IMR-90 (cell line): ENCODE measurements at regions not wholly inside any gene's neighbourhood (a gene's known extent, or its start where the extent isn't known, plus 50 kb on each side); places are given as distances from the start of the nearest gene placed in this dataset.

Source experiments
- ATAC-seq: fragments of 200-7000 bp; cut with Tn5 transposase; 2 replicates; pipeline ENCODE4 v1.9.1; 2020; ENCODE audit warnings: low read depth, mild to moderate bottlenecking, moderate library complexity
- BruUV-seq: library from RNA; stranded (reverse); fragments of 400-500 nt; replicated peaks from 2 replicates; lab custom pipeline; 2021; lab: Mats Ljungman, UMichigan
- CTCF ChIA-PET: fragments of 300-600 bp; formaldehyde crosslinking; extraction: SDS; loops from one replicate; lab custom pipeline; 2021; ENCODE audit warnings: antibody characterized with exemption; lab: Yijun Ruan, JAX
- POLR2A ChIA-PET: fragments of 300-600 bp; sonication (Branson Sonifier 250); formaldehyde crosslinking; loops from one replicate; lab custom pipeline; 2022; ENCODE audit warnings: antibody characterized with exemption; ENCODE audit not compliant: unreplicated experiment; lab: Charles Lee
- DNase-seq: peaks from one replicate; pipeline ENCODE4 v3.0.0; 2013
- H2AFZ ChIP-seq: replicated peaks from 2 replicates; pipeline ENCODE3; 2013; ENCODE audit warnings: low read length, mild to moderate bottlenecking; ENCODE audit not compliant: poor library complexity
- H2AK5ac ChIP-seq: 2 replicates; pipeline ENCODE4 v1.6.1; 2013; ENCODE audit warnings: low read depth, low read length, inconsistent platforms
- H2AK9ac ChIP-seq: replicated peaks from 2 replicates; pipeline ENCODE3; 2013; ENCODE audit warnings: mild to moderate bottlenecking, low read depth, low read length, moderate library complexity; ENCODE audit not compliant: poor library complexity
- H2BK120ac ChIP-seq: 2 replicates; pipeline ENCODE4 v1.6.1; 2013; ENCODE audit warnings: low read depth, low read length, inconsistent platforms
- H2BK15ac ChIP-seq: 3 replicates; pipeline ENCODE4 v1.6.1; 2013; ENCODE audit warnings: low read depth, low read length, inconsistent platforms
- H2BK20ac ChIP-seq: 2 replicates; pipeline ENCODE4 v1.6.1; 2013; ENCODE audit warnings: low read depth, mild to moderate bottlenecking, inconsistent platforms, low read length, moderate library complexity
- H2BK5ac ChIP-seq: 2 replicates; pipeline ENCODE4 v1.6.1; 2013; ENCODE audit warnings: mild to moderate bottlenecking, low read depth, low read length, inconsistent platforms; ENCODE audit not compliant: poor library complexity, severe bottlenecking
- H3K14ac ChIP-seq: replicated peaks from 2 replicates; pipeline ENCODE4 v1.6.1; 2013; ENCODE audit warnings: low read depth, low read length, inconsistent platforms
- H3K18ac ChIP-seq: 2 replicates; pipeline ENCODE4 v1.6.1; 2013; ENCODE audit warnings: low read depth, low read length, control low read depth
- H3K23ac ChIP-seq: 2 replicates; pipeline ENCODE4 v1.6.1; 2013; ENCODE audit warnings: low read depth, low read length, inconsistent platforms
- H3K27ac ChIP-seq: 2 replicates; pipeline ENCODE4 v1.5.1; 2013; ENCODE audit warnings: mild to moderate bottlenecking, control low read depth, low read length; ENCODE audit not compliant: insufficient read depth
- H3K27me3 ChIP-seq: 2 replicates; pipeline ENCODE4 v1.6.1; 2013; ENCODE audit warnings: low read length; ENCODE audit not compliant: control insufficient read depth, insufficient read depth
- H3K36me3 ChIP-seq: 2 replicates; pipeline ENCODE4 v1.6.1; 2013; ENCODE audit warnings: low read length, mixed read lengths; ENCODE audit not compliant: control insufficient read depth, insufficient read depth
- H3K4ac ChIP-seq: 2 replicates; pipeline ENCODE4 v1.6.1; 2013; ENCODE audit warnings: low read depth, low read length, inconsistent platforms
- H3K4me1 ChIP-seq: 2 replicates; pipeline ENCODE4 v1.6.1; 2013; ENCODE audit warnings: low read length, mixed read lengths; ENCODE audit not compliant: control insufficient read depth, insufficient read depth
- H3K4me2 ChIP-seq: 2 replicates; pipeline ENCODE4 v1.6.1; 2013; ENCODE audit warnings: low read depth, mild to moderate bottlenecking, control low read depth, low read length, moderate library complexity
- H3K4me3 ChIP-seq: 2 replicates; pipeline ENCODE4 v1.5.1; 2013; ENCODE audit warnings: low read depth, mild to moderate bottlenecking, control low read depth, low read length, moderate library complexity; ENCODE audit not compliant: insufficient read depth
- H3K56ac ChIP-seq: 2 replicates; pipeline ENCODE4 v1.6.1; 2013; ENCODE audit warnings: low read length, inconsistent platforms; ENCODE audit not compliant: insufficient read depth; ENCODE audit errors: extremely low read depth
- H3K79me1 ChIP-seq, 2 experiments: 2 replicates each; pipeline ENCODE4 v1.6.1; 2013; ENCODE audit warnings: low read length in 2 of 2, inconsistent platforms in 1 of 2, low read depth in 1 of 2
- H3K9ac ChIP-seq: 2 replicates; pipeline ENCODE4 v1.6.1; 2013; ENCODE audit warnings: low read depth, low read length, control low read depth
- H3K9me1 ChIP-seq: 2 replicates; pipeline ENCODE4 v1.6.1; 2013; ENCODE audit warnings: low read length, inconsistent platforms; ENCODE audit not compliant: insufficient read depth
- H3K9me3 ChIP-seq: 2 replicates; pipeline ENCODE4 v1.6.1; 2013; ENCODE audit warnings: low read length; ENCODE audit not compliant: control insufficient read depth, insufficient read depth
- H4K20me1 ChIP-seq: 2 replicates; pipeline ENCODE4 v1.6.1; 2013; ENCODE audit warnings: low read length, inconsistent platforms; ENCODE audit not compliant: insufficient read depth
- H4K5ac ChIP-seq: 2 replicates; pipeline ENCODE4 v1.6.1; 2013; ENCODE audit warnings: mild to moderate bottlenecking, low read depth, low read length, control low read depth
- H4K8ac ChIP-seq, 2 experiments: 2 replicates each; pipeline ENCODE4 v1.6.1; 2013; ENCODE audit warnings: low read depth in 2 of 2, low read length in 2 of 2, control low read depth in 1 of 2, inconsistent platforms in 1 of 2
- H4K91ac ChIP-seq: 2 replicates; pipeline ENCODE4 v1.6.1; 2013; ENCODE audit warnings: low read depth, low read length, inconsistent platforms; ENCODE audit not compliant: insufficient read depth
- BHLHE40 ChIP-seq: fragments of 150-350 bp; IDR thresholded peaks from 2 replicates; pipeline ENCODE4 v1.6.1; 2016; ENCODE audit warnings: mild to moderate bottlenecking, low read depth, low read length
- CEBPB ChIP-seq: IDR thresholded peaks from 2 replicates; pipeline ENCODE4 v1.6.1; 2012; ENCODE audit warnings: low read depth, low read length, improper control_type of control experiment
- CHD1 ChIP-seq: IDR thresholded peaks from 2 replicates; pipeline ENCODE4 v1.6.1; 2012; ENCODE audit warnings: low read depth, low read length, improper control_type of control experiment
- ELK1 ChIP-seq: fragments of 150-350 bp; IDR thresholded peaks from 2 replicates; pipeline ENCODE4 v1.6.1; 2016; ENCODE audit warnings: low read depth, mild to moderate bottlenecking, low read length, moderate library complexity, borderline replicate concordance
- FOS ChIP-seq: fragments of 150-350 bp; IDR thresholded peaks from 2 replicates; pipeline ENCODE4 v1.6.1; 2016; ENCODE audit warnings: low read depth, low read length
- MAFK ChIP-seq: IDR thresholded peaks from 2 replicates; pipeline ENCODE4 v1.6.1; 2012; ENCODE audit warnings: low read depth, low read length, improper control_type of control experiment
- MAZ ChIP-seq: IDR thresholded peaks from 2 replicates; pipeline ENCODE4 v1.6.1; 2012; ENCODE audit warnings: low read depth, mild to moderate bottlenecking, low read length, improper control_type of control experiment, moderate library complexity, borderline replicate concordance
- MXI1 ChIP-seq: IDR thresholded peaks from 2 replicates; pipeline ENCODE4 v1.6.1; 2012; ENCODE audit warnings: low read depth, mild to moderate bottlenecking, low read length, moderate library complexity, borderline replicate concordance
- NFE2L2 ChIP-seq: fragments of 150-350 bp; IDR thresholded peaks from 2 replicates; pipeline ENCODE4 v1.6.1; 2016; ENCODE audit warnings: low read depth, mild to moderate bottlenecking, low read length
- POLR2A ChIP-seq: IDR thresholded peaks from 2 replicates; pipeline ENCODE4 v1.6.1; 2012; ENCODE audit warnings: mild to moderate bottlenecking, low read depth, low read length
- RAD21 ChIP-seq: IDR thresholded peaks from 2 replicates; pipeline ENCODE4 v1.6.1; 2012; ENCODE audit warnings: low read length, improper control_type of control experiment
- RCOR1 ChIP-seq: IDR thresholded peaks from 2 replicates; pipeline ENCODE4 v1.6.1; 2012; ENCODE audit warnings: mild to moderate bottlenecking, low read length, improper control_type of control experiment; ENCODE audit not compliant: insufficient replicate concordance
- RFX5 ChIP-seq: IDR thresholded peaks from 2 replicates; pipeline ENCODE4 v1.8.0; 2012; ENCODE audit warnings: low read depth, mild to moderate bottlenecking, low read length, moderate library complexity
- SMC3 ChIP-seq: fragments of 150-350 bp; IDR thresholded peaks from 2 replicates; pipeline ENCODE4 v1.6.1; 2016; ENCODE audit warnings: low read depth, mild to moderate bottlenecking, antibody characterized with exemption, low read length, moderate library complexity
- WGBS, 2 experiments: methylation state at CpG; one replicate each; pipeline versions ENCODE4 v1.1.5 to v1.1.7; 2013; ENCODE audit warnings: missing lambda C conversion rate in 2 of 2; ENCODE audit not compliant: insufficient read length in 1 of 2; ENCODE audit errors: extremely low coverage in 2 of 2; 5-methylcytosine and 5-hydroxymethylcytosine counted together
- dilution Hi-C: fragments of 300-500 bp; cut with HindIII; formaldehyde crosslinking; loops from one replicate; pipeline ENCODE4 v1.14.3; 2018; ENCODE audit warnings: low sequenced_read_pairs; ENCODE audit not compliant: unreplicated experiment
- in situ Hi-C: fragments of 300-500 bp; cut with MboI; formaldehyde crosslinking; loops from 3 replicates; pipeline ENCODE4 v1.14.3; 2019; ENCODE audit warnings: low sequenced_read_pairs, inconsistent platforms, mixed read lengths
- intact Hi-C: fragments of 100-400 bp; cut with micrococcal nuclease; formaldehyde crosslinking; loops from 2 replicates; pipeline ENCODE4 v1.10.0; 2022
- TF ChIP-seq, protein P1 (sequence below): conservative IDR thresholded peaks from 2 replicates; pipeline ENCODE4 v1.5.1; 2012; ENCODE audit warnings: mild to moderate bottlenecking, low read depth, low read length, improper control_type of control experiment
- TF ChIP-seq, protein P2 (sequence below): fragments of 150-350 bp; IDR thresholded peaks from 2 replicates; pipeline ENCODE4 v1.6.1; 2017; ENCODE audit warnings: mild to moderate bottlenecking, antibody characterized with exemption, low read length, low read depth

DNA sequence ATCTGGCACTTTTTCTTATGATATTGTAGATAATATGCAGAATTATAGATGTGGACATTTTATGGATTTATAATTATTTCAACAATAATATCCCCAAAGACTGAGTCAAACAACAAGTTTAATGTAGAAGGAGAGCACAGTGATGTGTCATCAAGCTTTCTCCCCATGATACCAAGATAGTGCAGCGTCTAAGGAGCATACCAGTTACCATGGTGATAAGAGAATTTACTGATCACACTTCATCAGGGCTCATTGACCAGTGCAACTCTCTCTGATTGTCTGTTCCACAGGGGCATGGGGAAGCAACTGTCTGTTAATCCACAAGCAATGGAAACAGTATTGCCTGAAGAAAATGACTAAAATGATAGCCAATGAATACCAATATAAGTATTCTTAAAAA lies 209.6 kb upstream of the DPYD start:
- Histone ChIP-seq H3K79me1 (no peaks in the 10 kb centered on the region), H4K91ac (no peak overlapping the region), H3K4ac (no peak overlapping the region), H4K8ac (no peak overlapping the region), H3K14ac (no peak overlapping the region), H2BK15ac (no peak overlapping the region), H3K36me3 (no peaks in the 10 kb centered on the region), H2BK120ac (no peak overlapping the region), H3K23ac (no peak overlapping the region), H3K18ac (no peak overlapping the region), H3K56ac (no peak overlapping the region), H3K4me1 (peaks cover 2% of the 10 kb centered on the region; the same call in 1 of the 2 replicates), H2AK5ac (no peak overlapping the region), H2BK5ac (no peak overlapping the region), H3K4me3 (no peak overlapping the region), H2AFZ (no peak overlapping the region), H3K4me2 (no peak overlapping the region), H4K20me1 (no peaks in the 10 kb centered on the region), H4K5ac (no peak overlapping the region), H2BK20ac (no peak overlapping the region), H3K27me3 (no peaks in the 10 kb centered on the region), H3K9ac (no peak overlapping the region), H3K9me1 (no peaks in the 10 kb centered on the region), H3K9me3 (no peaks in the 10 kb centered on the region), H2AK9ac (no peak overlapping the region), H3K27ac (no peak overlapping the region)
- no peak for ATAC-seq
- dilution Hi-C loops (no loop called here), in situ Hi-C loops (no loop called here), intact Hi-C loops (no loop called here)
- ChIA-PET POLR2A (no interaction called here), CTCF (no interaction called here)
- TF ChIP-seq RCOR1 (no peak), MAFK (no peak), MXI1 (no peak), CHD1 (no peak), POLR2A (no peak), NFE2L2 (no peak), RAD21 (no peak), MAZ (no peak), RFX5 (no peak), ELK1 (no peak), BHLHE40 (no peak), CEBPB (no peak), FOS (no peak), SMC3 (no peak)
- TF ChIP-seq, protein P1, sequence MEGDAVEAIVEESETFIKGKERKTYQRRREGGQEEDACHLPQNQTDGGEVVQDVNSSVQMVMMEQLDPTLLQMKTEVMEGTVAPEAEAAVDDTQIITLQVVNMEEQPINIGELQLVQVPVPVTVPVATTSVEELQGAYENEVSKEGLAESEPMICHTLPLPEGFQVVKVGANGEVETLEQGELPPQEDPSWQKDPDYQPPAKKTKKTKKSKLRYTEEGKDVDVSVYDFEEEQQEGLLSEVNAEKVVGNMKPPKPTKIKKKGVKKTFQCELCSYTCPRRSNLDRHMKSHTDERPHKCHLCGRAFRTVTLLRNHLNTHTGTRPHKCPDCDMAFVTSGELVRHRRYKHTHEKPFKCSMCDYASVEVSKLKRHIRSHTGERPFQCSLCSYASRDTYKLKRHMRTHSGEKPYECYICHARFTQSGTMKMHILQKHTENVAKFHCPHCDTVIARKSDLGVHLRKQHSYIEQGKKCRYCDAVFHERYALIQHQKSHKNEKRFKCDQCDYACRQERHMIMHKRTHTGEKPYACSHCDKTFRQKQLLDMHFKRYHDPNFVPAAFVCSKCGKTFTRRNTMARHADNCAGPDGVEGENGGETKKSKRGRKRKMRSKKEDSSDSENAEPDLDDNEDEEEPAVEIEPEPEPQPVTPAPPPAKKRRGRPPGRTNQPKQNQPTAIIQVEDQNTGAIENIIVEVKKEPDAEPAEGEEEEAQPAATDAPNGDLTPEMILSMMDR = no peak
- TF ChIP-seq, protein P2, sequence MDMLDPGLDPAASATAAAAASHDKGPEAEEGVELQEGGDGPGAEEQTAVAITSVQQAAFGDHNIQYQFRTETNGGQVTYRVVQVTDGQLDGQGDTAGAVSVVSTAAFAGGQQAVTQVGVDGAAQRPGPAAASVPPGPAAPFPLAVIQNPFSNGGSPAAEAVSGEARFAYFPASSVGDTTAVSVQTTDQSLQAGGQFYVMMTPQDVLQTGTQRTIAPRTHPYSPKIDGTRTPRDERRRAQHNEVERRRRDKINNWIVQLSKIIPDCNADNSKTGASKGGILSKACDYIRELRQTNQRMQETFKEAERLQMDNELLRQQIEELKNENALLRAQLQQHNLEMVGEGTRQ = no peak
- BruUV-seq = no TSS peak
- DNase-seq = peak; percentile 35
- no CpG with 5 or more reads among the region's 1 CpG for WGBS, 2 experiments
